Activated CD4-positive, CD25-positive, alpha-beta regulatory T cell treated with anti-CD3 and anti-CD28 coated beads, Interleukin-2, amount 50 U/mL, for 72 hours (primary cell): ENCODE measurements at regions not wholly inside any gene's neighbourhood (a gene's known extent, or its start where the extent isn't known, plus 50 kb on each side); places are given as distances from the start of the nearest gene placed in this dataset.

ENCODE experiments used
- DNase-seq: peaks from one replicate; pipeline ENCODE4 v3.0.0; 2021

- DNase-seq, result no peak
Measured at GRCh38 chr7:35384761-35385700, 131.1 kb upstream of the TBX20 start.

GRCh38 chr7:35380739-35381224, 126.9 kb upstream of the TBX20 start:
- DNase-seq, result no peak

- no peak for DNase-seq
Measured at GRCh38 chr7:35379481-35379880, 125.6 kb upstream of the TBX20 start.

- DNase-seq, result no peak
Measured at GRCh38 chr7:35375516-35375915, 121.6 kb upstream of the TBX20 start.

- no peak for DNase-seq
Measured at GRCh38 chr7:35374858-35375257, 121.0 kb upstream of the TBX20 start.

- no peak for DNase-seq
Measured at GRCh38 chr7:35371221-35371620, 117.3 kb upstream of the TBX20 start.

- DNase-seq, result no peak
Measured at GRCh38 chr7:35370687-35371086, 116.8 kb upstream of the TBX20 start.

- no peak for DNase-seq
Measured at GRCh38 chr7:35366167-35367155, 112.6 kb upstream of the TBX20 start.

- no peak for DNase-seq
Measured at GRCh38 chr7:35365523-35365922, 111.6 kb upstream of the TBX20 start.

- DNase-seq, result no peak
Measured at GRCh38 chr7:35362341-35362740, 108.4 kb upstream of the TBX20 start.

GRCh38 chr7:35359423-35359822, 105.5 kb upstream of the TBX20 start:
- DNase-seq, result no peak

GRCh38 chr7:35356495-35356894, 102.6 kb upstream of the TBX20 start:
- DNase-seq, result no peak

GRCh38 chr7:35355911-35356310, 102.0 kb upstream of the TBX20 start:
- DNase-seq, result no peak

GRCh38 chr7:35355199-35355598, 101.3 kb upstream of the TBX20 start:
- DNase-seq, result no peak

GRCh38 chr7:35353481-35353880, 99.6 kb upstream of the TBX20 start:
- no peak for DNase-seq

GRCh38 chr7:35351466-35351865, 97.6 kb upstream of the TBX20 start:
- DNase-seq, result no peak

- DNase-seq, result no peak
Measured at GRCh38 chr7:35348611-35349400, 94.9 kb upstream of the TBX20 start.

GRCh38 chr7:35342786-35343185, 88.9 kb upstream of the TBX20 start:
- DNase-seq, result no peak

GRCh38 chr7:35339811-35340210, 85.9 kb upstream of the TBX20 start:
- no peak for DNase-seq

- DNase-seq, result no peak
Measured at GRCh38 chr7:35336444-35336843, 82.5 kb upstream of the TBX20 start.

GRCh38 chr7:35334506-35334905, 80.6 kb upstream of the TBX20 start:
- no peak for DNase-seq

GRCh38 chr7:35333265-35333664, 79.4 kb upstream of the TBX20 start:
- DNase-seq, result no peak
